Adrenal gland (tissue), 9 donors: ENCODE measurements at regions not wholly inside any gene's neighbourhood (a gene's known extent, or its start where the extent isn't known, plus 50 kb on each side); places are given as distances from the start of the nearest gene placed in this dataset.

ENCODE experiments used
- DNase-seq, 7 donors: peaks; one replicate each; pipeline ENCODE4 v3.0.0-alpha.2; 2019 to 2020
- H3K27ac ChIP-seq, 5 donors: fragments of 200-600 bp; sonication (generic) in 4 of 5; 1 replicate in 3 of 5; 2 replicates in 2 of 5; pipeline versions ENCODE4 v1.5.1 to v1.8.0; 2016 to 2020; ENCODE audit warnings: mild to moderate bottlenecking in 1 of 5
- H3K27me3 ChIP-seq: fragments of 200-600 bp; 2 replicates; pipeline ENCODE4 v1.8.0; 2021
- H3K36me3 ChIP-seq, 2 donors: fragments of 200-600 bp; replicated peaks in 1 of 2; 1 replicate in 1 of 2; 2 replicates in 1 of 2; pipeline versions ENCODE4 v1.5.1 to v1.8.0; 2018 to 2022
- H3K4me1 ChIP-seq, 2 donors: fragments of 200-600 bp; replicated peaks in 1 of 2; 1 replicate in 1 of 2; 2 replicates in 1 of 2; pipeline versions ENCODE4 v1.5.1 to v1.8.0; 2018 to 2021
- H3K4me3 ChIP-seq, 4 donors: fragments of 200-600 bp; sonication (generic) in 3 of 4; one replicate each; pipeline ENCODE4 v1.5.1; 2016 to 2018
- H3K9me3 ChIP-seq, 3 donors: fragments of 200-600 bp; sonication (generic) in 1 of 3; replicated peaks in 1 of 3; 1 replicate in 2 of 3; 2 replicates in 1 of 3; pipeline versions ENCODE4 v1.5.1 to v1.8.0; 2016 to 2021
- POLR2A ChIP-seq, 2 donors: fragments of 450-650 bp; IDR thresholded peaks; one replicate each; pipeline ENCODE4 v1.6.1; 2017; ENCODE audit warnings: antibody characterized with exemption in 2 of 2, mild to moderate bottlenecking in 2 of 2, moderate library complexity in 1 of 2
- WGBS, 4 donors: extraction: QIAGEN DNeasy Blood & Tissue Kit in 2 of 4; methylation state at CpG; one replicate each; pipeline versions ENCODE4 v1.1.5 to v1.1.7; 2013 to 2017; 5-methylcytosine and 5-hydroxymethylcytosine counted together
- intact Hi-C, 2 donors: fragments of 100-400 bp; cut with DNase I; formaldehyde crosslinking; loops; one replicate each; pipeline versions ENCODE4 v1.14.1 to v1.15.0; 2022 to 2023
- TF ChIP-seq, protein P1 (sequence below), 6 experiments: fragments of 450-650 bp in 4 of 6; fragments of 200-600 bp in 2 of 6; sonication (generic) in 1 of 6; IDR thresholded peaks; 1 replicate in 5 of 6; 2 replicates in 1 of 6; pipeline versions ENCODE4 v1.5.1 to v1.8.0; 2016 to 2021; ENCODE audit warnings: antibody characterized with exemption in 6 of 6, mild to moderate bottlenecking in 2 of 6, moderate library complexity in 1 of 6
- donor health status: healthy with polysubstance abuse.
- donor health status: Bipolar disorder and iron deficiency.
- donor health status: DM: yes; HTN: yes; CAD: no.
- donor health status: DM: no; HTN: no; CAD: no.
- donor health status: DM: no; HTN: no; CAD: no.

DNA sequence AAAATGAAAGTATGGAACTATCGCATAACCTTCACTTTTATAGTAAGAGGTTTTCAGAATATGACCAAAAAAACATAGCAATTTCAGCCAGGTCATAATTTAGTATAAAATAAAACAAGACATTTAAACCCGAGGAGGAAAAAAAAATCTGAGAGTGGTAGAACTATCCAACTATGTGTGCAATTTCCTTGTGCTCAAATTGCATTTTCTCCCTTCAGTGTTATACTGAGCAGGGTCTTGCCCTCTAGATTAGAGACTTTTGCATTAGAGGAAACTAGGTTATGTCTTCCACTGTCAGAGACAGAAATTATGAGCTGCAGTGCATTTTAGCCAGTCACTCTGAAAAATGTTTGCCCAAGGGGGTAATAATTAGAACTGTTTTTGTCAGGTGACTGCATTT, 330.6 kb downstream of the NR2F1-AS1 start:
- peak overlapping the region in 3 of 5 donors; percentile 56 to 86 (median 84) for H3K27ac ChIP-seq
- H3K4me1 ChIP-seq = peaks cover 0 to 9% of the 10 kb centered on the region in 2 donors
- H3K36me3 ChIP-seq = no peaks in the 10 kb centered on the region
- TF ChIP-seq, protein P1, sequence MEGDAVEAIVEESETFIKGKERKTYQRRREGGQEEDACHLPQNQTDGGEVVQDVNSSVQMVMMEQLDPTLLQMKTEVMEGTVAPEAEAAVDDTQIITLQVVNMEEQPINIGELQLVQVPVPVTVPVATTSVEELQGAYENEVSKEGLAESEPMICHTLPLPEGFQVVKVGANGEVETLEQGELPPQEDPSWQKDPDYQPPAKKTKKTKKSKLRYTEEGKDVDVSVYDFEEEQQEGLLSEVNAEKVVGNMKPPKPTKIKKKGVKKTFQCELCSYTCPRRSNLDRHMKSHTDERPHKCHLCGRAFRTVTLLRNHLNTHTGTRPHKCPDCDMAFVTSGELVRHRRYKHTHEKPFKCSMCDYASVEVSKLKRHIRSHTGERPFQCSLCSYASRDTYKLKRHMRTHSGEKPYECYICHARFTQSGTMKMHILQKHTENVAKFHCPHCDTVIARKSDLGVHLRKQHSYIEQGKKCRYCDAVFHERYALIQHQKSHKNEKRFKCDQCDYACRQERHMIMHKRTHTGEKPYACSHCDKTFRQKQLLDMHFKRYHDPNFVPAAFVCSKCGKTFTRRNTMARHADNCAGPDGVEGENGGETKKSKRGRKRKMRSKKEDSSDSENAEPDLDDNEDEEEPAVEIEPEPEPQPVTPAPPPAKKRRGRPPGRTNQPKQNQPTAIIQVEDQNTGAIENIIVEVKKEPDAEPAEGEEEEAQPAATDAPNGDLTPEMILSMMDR (IDR thresholded peaks at IDR 0.05) = no peak
- TF ChIP-seq POLR2A (IDR thresholded peaks at IDR 0.05) = no peak
- no peaks in the 10 kb centered on the region for H3K9me3 ChIP-seq
- H3K4me3 ChIP-seq = no peak overlapping the region
- 38 to 53% (median 41%) methylated on average over 2 of the region's 2 CpGs for WGBS, 4 donors
- intact Hi-C loops = no loop called here
- no peak for DNase-seq
- no peaks in the 10 kb centered on the region for H3K27me3 ChIP-seq

DNA sequence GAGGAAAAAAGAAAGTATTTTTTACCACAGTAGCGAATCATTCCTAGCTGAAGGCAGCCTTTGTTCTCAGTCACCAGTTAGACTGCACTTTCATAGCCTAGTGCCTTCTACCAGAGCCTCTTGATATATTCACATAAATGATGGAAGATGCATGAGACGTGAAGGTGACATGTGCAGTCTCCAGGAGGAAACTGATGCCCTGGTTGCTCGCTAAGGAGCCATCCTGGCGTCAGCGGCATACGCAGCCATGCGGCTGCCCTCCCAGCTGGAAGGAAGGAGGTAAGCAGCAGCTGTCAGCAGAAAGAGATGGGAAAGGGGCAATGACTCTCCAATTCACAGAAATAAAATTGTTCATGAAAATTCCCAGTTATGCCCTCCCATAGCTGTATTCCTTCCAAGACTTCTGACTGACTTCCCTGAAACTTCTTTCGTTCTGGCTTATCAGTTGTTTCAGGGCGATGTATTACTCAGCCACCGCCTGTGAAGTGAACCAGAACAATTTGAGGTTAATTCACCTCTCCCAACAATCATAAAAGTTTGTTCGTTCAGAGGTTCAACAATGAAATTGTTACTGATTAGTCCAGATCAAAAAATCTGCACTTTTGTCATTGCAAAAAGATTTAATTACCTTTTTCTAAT, 331.2 kb downstream of the NR2F1-AS1 start:
- no peaks in the 10 kb centered on the region for H3K27me3 ChIP-seq
- TF ChIP-seq, protein P1 (IDR thresholded peaks at IDR 0.05) = no peak
- TF ChIP-seq POLR2A (IDR thresholded peaks at IDR 0.05) = no peak
- H3K27ac ChIP-seq = peak overlapping the region; percentile 6 to 86 (median 56)
- peak in 1 of 7 donors; percentile 16 for DNase-seq
- no peaks in the 10 kb centered on the region for H3K36me3 ChIP-seq
- peaks cover 0 to 9% of the 10 kb centered on the region in 2 donors for H3K4me1 ChIP-seq
- intact Hi-C loops = no loop called here
- peak overlapping the region in 1 of 4 donors; percentile 50 for H3K4me3 ChIP-seq
- H3K9me3 ChIP-seq = no peaks in the 10 kb centered on the region
- 30 to 42% (median 36%) methylated on average over 11 of the region's 11 CpGs for WGBS, 4 donors

DNA sequence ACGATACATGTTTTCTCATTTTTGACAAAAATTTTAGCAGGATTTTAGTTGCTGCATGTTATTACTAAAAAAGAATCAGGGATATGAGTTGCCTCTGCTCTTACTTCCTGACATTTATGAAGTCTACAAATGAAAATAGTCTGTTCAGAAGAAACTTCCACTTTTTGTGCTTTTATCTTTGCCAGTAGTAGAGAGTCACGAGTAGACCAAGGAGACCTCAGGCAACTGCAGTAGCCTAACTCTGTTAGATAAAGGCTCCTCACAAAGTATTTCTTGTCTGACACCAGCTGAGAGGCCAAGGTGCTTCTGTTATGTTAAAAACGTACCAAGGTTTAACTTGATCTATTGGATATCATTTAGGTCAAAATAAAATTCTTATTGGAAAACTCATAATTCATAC, 333.9 kb downstream of the NR2F1-AS1 start:
- no peak overlapping the region for H3K4me3 ChIP-seq
- H3K27ac ChIP-seq = peak overlapping the region in 1 of 5 donors; percentile 62
- peaks cover 0 to 9% of the 10 kb centered on the region in 2 donors for H3K4me1 ChIP-seq
- intact Hi-C loops = no loop called here
- DNase-seq = no peak
- H3K9me3 ChIP-seq = no peaks in the 10 kb centered on the region
- H3K27me3 ChIP-seq = no peaks in the 10 kb centered on the region
- no peaks in the 10 kb centered on the region for H3K36me3 ChIP-seq
- 51 to 58% (median 56%) methylated on average over 3 of the region's 3 CpGs for WGBS, 4 donors
- TF ChIP-seq, protein P1 (IDR thresholded peaks at IDR 0.05) = no peak
- TF ChIP-seq POLR2A (IDR thresholded peaks at IDR 0.05) = no peak

DNA sequence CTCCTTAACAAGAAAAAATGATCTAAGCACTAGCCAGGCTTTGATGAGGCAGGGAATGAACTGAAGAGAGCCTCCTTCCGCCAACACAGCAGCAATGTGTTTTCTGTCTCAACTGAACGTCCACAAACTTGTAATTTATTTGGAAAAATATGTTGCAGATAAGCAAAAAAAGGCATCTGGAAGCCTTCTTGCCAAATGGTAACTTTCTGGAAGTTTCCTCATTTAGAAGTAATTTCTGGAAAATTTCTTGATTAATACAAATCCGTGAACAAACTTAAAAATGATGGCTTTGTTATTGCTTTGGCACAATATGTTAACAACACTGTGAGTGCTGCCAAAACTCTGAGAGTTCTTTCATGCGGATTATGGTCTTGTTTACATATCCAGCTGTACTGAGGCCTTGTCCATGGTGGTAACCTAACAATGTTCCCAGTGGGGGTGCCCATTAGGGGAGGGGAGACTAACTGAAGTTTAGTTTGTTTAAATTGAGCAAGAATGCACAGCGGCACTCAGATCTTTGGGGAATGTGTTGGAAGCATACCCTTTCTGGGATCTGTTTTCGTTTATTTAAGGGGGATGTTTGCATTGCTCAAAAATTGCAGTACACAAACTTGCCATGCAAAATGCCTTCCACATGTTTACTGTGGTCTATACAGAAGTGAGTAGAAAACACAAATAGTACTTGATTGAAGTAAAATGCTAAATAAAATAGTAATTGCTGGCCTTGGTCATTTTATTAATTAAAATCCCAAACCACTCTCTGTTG, 334.7 kb downstream of the NR2F1-AS1 start:
- peaks cover 0 to 9% of the 10 kb centered on the region in 2 donors for H3K4me1 ChIP-seq
- WGBS, 4 donors = 63 to 77% (median 68%) methylated on average over 6 of the region's 6 CpGs
- TF ChIP-seq POLR2A (IDR thresholded peaks at IDR 0.05) = no peak
- TF ChIP-seq, protein P1 (IDR thresholded peaks at IDR 0.05) = no peak
- no peaks in the 10 kb centered on the region for H3K27me3 ChIP-seq
- peak overlapping the region in 2 of 5 donors; percentile 45 to 65 for H3K27ac ChIP-seq
- H3K4me3 ChIP-seq = no peak overlapping the region
- no peaks in the 10 kb centered on the region for H3K36me3 ChIP-seq
- DNase-seq = no peak
- H3K9me3 ChIP-seq = no peaks in the 10 kb centered on the region
- intact Hi-C loops = no loop called here
